Astrocyte (in vitro differentiated cells and primary cell): ENCODE measurements at regions not wholly inside any gene's neighbourhood (a gene's known extent, or its start where the extent isn't known, plus 50 kb on each side); places are given as distances from the start of the nearest gene placed in this dataset.

Source experiments
- DNase-seq: peaks from one replicate; pipeline ENCODE4 v3.0.0-alpha.2; 2010; ENCODE audit warnings: low read depth
- FAIRE-seq: peaks from 2 replicates; lab custom pipeline; 2011; peaks lifted over from hg19 to GRCh38; lab: Jason Lieb, UNC
- H2AFZ ChIP-seq: 2 replicates; pipeline ENCODE4 v1.6.0; 2012; ENCODE audit warnings: low read depth, low read length, inconsistent platforms
- H3K27ac ChIP-seq: 2 replicates; pipeline ENCODE4 v1.5.1; 2011; ENCODE audit warnings: low read depth, low read length, inconsistent platforms
- H3K27me3 ChIP-seq: 2 replicates; pipeline ENCODE4 v1.6.0; 2011; ENCODE audit warnings: low read length, inconsistent platforms; ENCODE audit not compliant: insufficient read depth
- H3K36me3 ChIP-seq: 2 replicates; pipeline ENCODE4 v1.5.1; 2011; ENCODE audit warnings: low read length, inconsistent platforms; ENCODE audit not compliant: insufficient read depth
- H3K4me1 ChIP-seq: 2 replicates; pipeline ENCODE4 v1.5.1; 2011; ENCODE audit warnings: low read length, inconsistent platforms; ENCODE audit not compliant: insufficient read depth
- H3K4me2 ChIP-seq: 2 replicates; pipeline ENCODE4 v1.6.0; 2012; ENCODE audit warnings: low read length, inconsistent platforms
- H3K4me3 ChIP-seq: 2 replicates; pipeline ENCODE4 v1.5.1; 2011; ENCODE audit warnings: low read depth, mild to moderate bottlenecking, low read length, inconsistent platforms; ENCODE audit not compliant: insufficient read depth
- H3K79me2 ChIP-seq: 2 replicates; pipeline ENCODE4 v1.6.0; 2012; ENCODE audit warnings: mild to moderate bottlenecking, low read length, inconsistent platforms; ENCODE audit not compliant: insufficient read depth
- H3K9ac ChIP-seq: 2 replicates; pipeline ENCODE4 v1.6.0; 2012; ENCODE audit warnings: mild to moderate bottlenecking, low read length, inconsistent platforms
- H3K9me3 ChIP-seq: 2 replicates; pipeline ENCODE4 v1.5.1; 2012; ENCODE audit warnings: low read depth, mild to moderate bottlenecking, low read length, inconsistent platforms; ENCODE audit not compliant: insufficient read depth
- H4K20me1 ChIP-seq: 2 replicates; pipeline ENCODE4 v1.6.0; 2012; ENCODE audit warnings: low read length, inconsistent platforms; ENCODE audit not compliant: insufficient read depth
- H3K27ac Mint-ChIP-seq: one replicate; pipeline ENCODE4 v1.8.0; 2021; ENCODE audit warnings: mild to moderate bottlenecking, mixed read lengths; ENCODE audit not compliant: unreplicated experiment
- H3K27me3 Mint-ChIP-seq: one replicate; pipeline ENCODE4 v1.8.0; 2021; ENCODE audit warnings: low read depth, mixed read lengths; ENCODE audit not compliant: unreplicated experiment
- H3K36me3 Mint-ChIP-seq: one replicate; pipeline ENCODE4 v1.8.0; 2021; ENCODE audit warnings: low read depth, mixed read lengths; ENCODE audit not compliant: unreplicated experiment
- H3K4me1 Mint-ChIP-seq: one replicate; pipeline ENCODE4 v1.8.0; 2021; ENCODE audit warnings: low read depth, mixed read lengths; ENCODE audit not compliant: unreplicated experiment
- H3K4me3 Mint-ChIP-seq: one replicate; pipeline ENCODE4 v1.8.0; 2021; ENCODE audit warnings: mild to moderate bottlenecking, moderate library complexity, mixed read lengths; ENCODE audit not compliant: unreplicated experiment
- H3K9me3 Mint-ChIP-seq: one replicate; pipeline ENCODE4 v1.8.0; 2021; ENCODE audit warnings: mild to moderate bottlenecking, mixed read lengths; ENCODE audit not compliant: unreplicated experiment
- EZH2 ChIP-seq: IDR thresholded peaks from 2 replicates; pipeline ENCODE4 v1.6.1; 2012; ENCODE audit warnings: mild to moderate bottlenecking, low read length, inconsistent platforms; ENCODE audit not compliant: insufficient read depth
- TF ChIP-seq, protein P1 (sequence below): IDR thresholded peaks from 2 replicates; pipeline ENCODE4 v1.5.1; 2011; ENCODE audit warnings: low read depth, mild to moderate bottlenecking, inconsistent platforms, low read length, moderate library complexity; ENCODE audit not compliant: insufficient read depth

GRCh38 chr7:342681-343216 is 52.8 kb downstream of the FOXL3 start:
- H3K79me2 ChIP-seq: no peaks in the 10 kb centered on the region
- peaks cover 40% of the 10 kb centered on the region for H3K27me3 Mint-ChIP-seq
- peaks cover 6% of the 10 kb centered on the region for H3K9me3 Mint-ChIP-seq
- H3K4me2 ChIP-seq: no peak overlapping the region
- no peaks in the 10 kb centered on the region for H3K4me1 ChIP-seq
- no peak overlapping the region for H3K9ac ChIP-seq
- no peak overlapping the region for H2AFZ ChIP-seq
- no peaks in the 10 kb centered on the region for H3K36me3 ChIP-seq
- FAIRE-seq (no peak), DNase-seq (no peak)
- no peak overlapping the region for H3K4me3 ChIP-seq
- H3K4me3 Mint-ChIP-seq: no peak overlapping the region
- H3K27ac Mint-ChIP-seq: no peak overlapping the region
- no peaks in the 10 kb centered on the region for H4K20me1 ChIP-seq
- no peak overlapping the region for H3K27ac ChIP-seq
- H3K9me3 ChIP-seq: no peaks in the 10 kb centered on the region
- no peaks in the 10 kb centered on the region for H3K4me1 Mint-ChIP-seq
- no peak for TF ChIP-seq EZH2
- TF ChIP-seq, protein P1, sequence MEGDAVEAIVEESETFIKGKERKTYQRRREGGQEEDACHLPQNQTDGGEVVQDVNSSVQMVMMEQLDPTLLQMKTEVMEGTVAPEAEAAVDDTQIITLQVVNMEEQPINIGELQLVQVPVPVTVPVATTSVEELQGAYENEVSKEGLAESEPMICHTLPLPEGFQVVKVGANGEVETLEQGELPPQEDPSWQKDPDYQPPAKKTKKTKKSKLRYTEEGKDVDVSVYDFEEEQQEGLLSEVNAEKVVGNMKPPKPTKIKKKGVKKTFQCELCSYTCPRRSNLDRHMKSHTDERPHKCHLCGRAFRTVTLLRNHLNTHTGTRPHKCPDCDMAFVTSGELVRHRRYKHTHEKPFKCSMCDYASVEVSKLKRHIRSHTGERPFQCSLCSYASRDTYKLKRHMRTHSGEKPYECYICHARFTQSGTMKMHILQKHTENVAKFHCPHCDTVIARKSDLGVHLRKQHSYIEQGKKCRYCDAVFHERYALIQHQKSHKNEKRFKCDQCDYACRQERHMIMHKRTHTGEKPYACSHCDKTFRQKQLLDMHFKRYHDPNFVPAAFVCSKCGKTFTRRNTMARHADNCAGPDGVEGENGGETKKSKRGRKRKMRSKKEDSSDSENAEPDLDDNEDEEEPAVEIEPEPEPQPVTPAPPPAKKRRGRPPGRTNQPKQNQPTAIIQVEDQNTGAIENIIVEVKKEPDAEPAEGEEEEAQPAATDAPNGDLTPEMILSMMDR: no peak
- H3K27me3 ChIP-seq: peaks cover 6% of the 10 kb centered on the region
- H3K36me3 Mint-ChIP-seq: no peaks in the 10 kb centered on the region

GRCh38 chr7:343227-343822 is 53.4 kb downstream of the FOXL3 start:
- Histone ChIP-seq H3K4me3 (no peak overlapping the region), H3K4me1 (no peaks in the 10 kb centered on the region), H3K9ac (no peak overlapping the region), H4K20me1 (no peaks in the 10 kb centered on the region), H2AFZ (no peak overlapping the region), H3K4me2 (no peak overlapping the region), H3K79me2 (no peaks in the 10 kb centered on the region), H3K27me3 (peaks cover 6% of the 10 kb centered on the region), H3K27ac (no peak overlapping the region), H3K9me3 (no peaks in the 10 kb centered on the region), H3K36me3 (no peaks in the 10 kb centered on the region)
- Mint-ChIP-seq H3K4me1 (no peaks in the 10 kb centered on the region), H3K36me3 (no peaks in the 10 kb centered on the region), H3K27ac (no peak overlapping the region), H3K27me3 (peaks cover 36% of the 10 kb centered on the region), H3K4me3 (no peak overlapping the region), H3K9me3 (peaks cover 6% of the 10 kb centered on the region)
- DNase-seq (no peak), FAIRE-seq (no peak)
- TF ChIP-seq, protein P1: no peak
- no peak for TF ChIP-seq EZH2
